ENCODE measurements at regions not wholly inside any gene's neighbourhood (a gene's known extent, or its start where the extent isn't known, plus 50 kb on each side); places are given as distances from the start of the nearest gene placed in this dataset.

- no peak for TF ChIP-seq ZSCAN5A (tag by site-specific recombination; IDR thresholded peaks at IDR 0.05)
- no peak for TF ChIP-seq ZNF660 (tag by site-specific recombination; IDR thresholded peaks at IDR 0.05)
- no peak for TF ChIP-seq ZNF366 (tag by site-specific recombination; conservative IDR thresholded peaks at IDR 0.05)
Observed at GRCh38 chr5:74409712-74410111, 230.8 kb downstream of the ENC1 start (continued).

GRCh38 chr5:74409166-74409706 lies 231.3 kb downstream of the ENC1 start:
- Histone ChIP-seq H3K4me1 (ENCODE audit: control insufficient read depth, insufficient read depth, low read length) (peaks cover 5% of the 10 kb centered on the region; the same call in 1 of the 2 replicates), H3K4me3 (ENCODE audit: low read depth, low read length) (no peak overlapping the region), H3K27ac (ENCODE audit: extremely low read depth, low read depth, low read length) (no peak overlapping the region; the same call in 1 of the 2 replicates), H3K9me3 (ENCODE audit: control insufficient read depth, insufficient read depth, low read depth, low read length) (no peaks in the 10 kb centered on the region), H3K36me3 (ENCODE audit: control insufficient read depth in 2 of 2, insufficient read depth in 1 of 2, low read length in 2 of 2) (no peaks in the 10 kb centered on the region)
- ChIA-PET CTCF (interaction anchor here (0.5 to 0.8 kb wide), 2 partner anchors 51 to 741 kb away, joined by 3 read pairs; no protein-coding TSS in a partner anchor), POLR2A (no interaction called here)
- TF ChIP-seq ZSCAN5A (tag by site-specific recombination; IDR thresholded peaks at IDR 0.05) = no peak
- TF ChIP-seq TRIM28 (IDR thresholded peaks at IDR 0.05; ENCODE audit: borderline replicate concordance, low read length) = no peak
- no peak for TF ChIP-seq ZNF558 (tag by site-specific recombination; IDR thresholded peaks at IDR 0.05)
- no peak for TF ChIP-seq ZIC2 (tag by site-specific recombination; IDR thresholded peaks at IDR 0.05)
- no peak for TF ChIP-seq PRDM4 (tag by site-specific recombination; IDR thresholded peaks at IDR 0.05)
- no peak for TF ChIP-seq ZNF423 (tag by site-specific recombination; IDR thresholded peaks at IDR 0.05)
- no peak for TF ChIP-seq OVOL3 (tag by site-specific recombination; IDR thresholded peaks at IDR 0.05)
- no peak for TF ChIP-seq ZNF473 (tag by site-specific recombination; IDR thresholded peaks at IDR 0.05)
- TF ChIP-seq KLF16 (tag by site-specific recombination; IDR thresholded peaks at IDR 0.05) = no peak
- no peak for TF ChIP-seq ZSCAN30 (tag by site-specific recombination; IDR thresholded peaks at IDR 0.05)
- TF ChIP-seq ZBTB26 (tag by site-specific recombination; optimal IDR thresholded peaks at IDR 0.05) = no peak
- no peak for TF ChIP-seq ZNF366 (tag by site-specific recombination; conservative IDR thresholded peaks at IDR 0.05)
- TF ChIP-seq ZNF629 (tag by site-specific recombination; IDR thresholded peaks at IDR 0.05) = no peak
- TF ChIP-seq ZNF341 (tag by site-specific recombination; IDR thresholded peaks at IDR 0.05; ENCODE audit: low read depth) = no peak
- no peak for TF ChIP-seq MZF1 (tag by site-specific recombination; IDR thresholded peaks at IDR 0.05; ENCODE audit: borderline replicate concordance)
- TF ChIP-seq ZNF211 (tag by site-specific recombination; IDR thresholded peaks at IDR 0.05; ENCODE audit: low read depth) = no peak

Measured in HEK293 (cell line).